GM19240 (cell line): ENCODE measurements at regions not wholly inside any gene's neighbourhood (a gene's known extent, or its start where the extent isn't known, plus 50 kb on each side); places are given as distances from the start of the nearest gene placed in this dataset.
"Not testable (repeated sequence)": the region's sequence is repeated elsewhere in the genome, so short reads cannot be mapped to it uniquely, and the experiment has no call there.

Experiments used
- DNase-seq: peaks from one replicate; pipeline ENCODE4 v3.0.0; 2011; ENCODE audit warnings: low spot score; ENCODE audit not compliant: insufficient read length

GRCh38 chr5:40453689-40454088 is 226.0 kb upstream of the PTGER4 start:
- no peak for DNase-seq

- no peak for DNase-seq
Measured at GRCh38 chr5:40452874-40453624, 226.7 kb upstream of the PTGER4 start.

GRCh38 chr5:40447438-40447837 is 232.3 kb upstream of the PTGER4 start:
- no peak for DNase-seq

GRCh38 chr5:40446910-40447309 is 232.8 kb upstream of the PTGER4 start:
- DNase-seq: no peak

- DNase-seq: no peak
Measured at GRCh38 chr5:40442346-40442745, 237.4 kb upstream of the PTGER4 start.

- no peak for DNase-seq
Measured at GRCh38 chr5:40441733-40442132, 238.0 kb upstream of the PTGER4 start.

GRCh38 chr5:40440746-40441145 is 239.0 kb upstream of the PTGER4 start:
- DNase-seq: no peak

GRCh38 chr5:40439103-40439502 is 240.6 kb upstream of the PTGER4 start:
- not testable (repeated sequence) for DNase-seq

- not testable (repeated sequence) for DNase-seq
Measured at GRCh38 chr5:40438646-40439045, 241.1 kb upstream of the PTGER4 start.

GRCh38 chr5:40437452-40437861 is 242.3 kb upstream of the PTGER4 start:
- DNase-seq: no peak

GRCh38 chr5:40436535-40437237 is 243.0 kb upstream of the PTGER4 start:
- DNase-seq: no peak

GRCh38 chr5:40435706-40436105 is 244.0 kb upstream of the PTGER4 start:
- not testable (repeated sequence) for DNase-seq

- no peak for DNase-seq
Measured at GRCh38 chr5:40432836-40433235, 246.9 kb upstream of the PTGER4 start.

- no peak for DNase-seq
Measured at GRCh38 chr5:40431734-40432133, 248.0 kb upstream of the PTGER4 start.

GRCh38 chr5:40430101-40430710 is 249.5 kb upstream of the PTGER4 start:
- DNase-seq: no peak

- no peak for DNase-seq
Measured at GRCh38 chr5:40429258-40430100, 250.2 kb upstream of the PTGER4 start.

- no peak for DNase-seq
Measured at GRCh38 chr5:40428815-40429214, 250.9 kb upstream of the PTGER4 start.

- DNase-seq: no peak
Measured at GRCh38 chr5:40428126-40428525, 251.6 kb upstream of the PTGER4 start.

- not testable (repeated sequence) for DNase-seq
Measured at GRCh38 chr5:40417046-40417810, 262.5 kb upstream of the PTGER4 start.

- DNase-seq: no peak
Measured at GRCh38 chr5:40416588-40416987, 263.1 kb upstream of the PTGER4 start.

GRCh38 chr5:40416098-40416497 is 263.6 kb upstream of the PTGER4 start:
- no peak for DNase-seq
